ENCODE measurements at regions not wholly inside any gene's neighbourhood (a gene's known extent, or its start where the extent isn't known, plus 50 kb on each side); places are given as distances from the start of the nearest gene placed in this dataset.

DNA sequence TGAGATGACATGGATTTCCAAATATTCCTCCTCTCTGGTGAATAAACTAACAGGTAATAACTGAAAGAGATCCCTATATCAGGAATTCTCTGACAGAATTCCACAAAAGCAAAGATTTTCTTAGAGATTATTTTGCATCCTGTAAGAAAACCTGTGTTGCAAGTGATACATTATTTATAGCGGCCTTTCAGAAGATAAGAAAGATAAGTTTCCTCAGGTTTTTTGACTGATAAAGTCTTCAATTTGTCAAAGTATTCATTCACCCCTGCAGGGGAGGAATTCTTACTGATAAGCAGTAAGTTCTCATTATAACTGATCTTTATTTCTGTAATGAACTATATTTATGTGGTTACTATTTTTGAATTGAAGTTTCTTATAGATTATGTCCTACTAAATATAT lies 554.0 kb downstream of the ARL4A start:
- no peak for TF ChIP-seq ZBTB7A (IDR thresholded peaks at IDR 0.05; ENCODE audit: low read depth)
- TF ChIP-seq, protein P1, sequence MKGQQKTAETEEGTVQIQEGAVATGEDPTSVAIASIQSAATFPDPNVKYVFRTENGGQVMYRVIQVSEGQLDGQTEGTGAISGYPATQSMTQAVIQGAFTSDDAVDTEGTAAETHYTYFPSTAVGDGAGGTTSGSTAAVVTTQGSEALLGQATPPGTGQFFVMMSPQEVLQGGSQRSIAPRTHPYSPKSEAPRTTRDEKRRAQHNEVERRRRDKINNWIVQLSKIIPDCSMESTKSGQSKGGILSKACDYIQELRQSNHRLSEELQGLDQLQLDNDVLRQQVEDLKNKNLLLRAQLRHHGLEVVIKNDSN (IDR thresholded peaks at IDR 0.05): no peak
- TF ChIP-seq RAD21 (IDR thresholded peaks at IDR 0.05; ENCODE audit: low read depth): no peak
